H7 (cell line): ENCODE measurements at regions not wholly inside any gene's neighbourhood (a gene's known extent, or its start where the extent isn't known, plus 50 kb on each side); places are given as distances from the start of the nearest gene placed in this dataset.

ENCODE experiments used
- DNase-seq: peaks from one replicate; pipeline ENCODE4 v3.0.0; 2012
- H3K27me3 ChIP-seq: 2 replicates; pipeline ENCODE4 v1.6.0; 2011; ENCODE audit warnings: mild to moderate bottlenecking, low read length; ENCODE audit not compliant: control insufficient read depth, insufficient read depth
- H3K36me3 ChIP-seq: replicated peaks from 2 replicates; pipeline ENCODE4 v1.5.1; 2011; ENCODE audit warnings: low read length; ENCODE audit not compliant: control insufficient read depth, insufficient read depth
- H3K4me3 ChIP-seq: 2 replicates; pipeline ENCODE4 v1.5.1; 2011; ENCODE audit warnings: low read depth, mild to moderate bottlenecking, control low read depth, low read length, moderate library complexity; ENCODE audit not compliant: insufficient read depth

DNA sequence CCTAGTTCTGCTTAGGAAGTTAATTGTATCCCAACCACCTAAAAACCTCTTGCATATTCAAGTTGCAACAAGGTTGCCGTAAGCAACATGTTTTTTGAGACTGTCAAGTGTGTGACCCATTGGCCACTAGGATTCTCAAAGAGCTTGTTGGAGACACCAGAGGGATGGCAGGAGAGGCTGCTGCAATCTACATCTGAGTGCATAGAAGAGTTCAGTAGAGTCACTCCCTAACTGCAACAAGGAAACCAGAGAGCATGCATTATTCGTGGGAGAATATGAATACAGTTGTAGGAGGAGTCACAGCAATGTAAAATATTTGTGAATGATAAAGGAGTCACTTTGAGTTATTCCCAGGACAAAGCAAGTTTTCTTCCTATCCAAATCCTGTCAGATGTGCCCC is 538.6 kb downstream of the TNS3 start:
- H3K36me3 ChIP-seq, result no peaks in the 10 kb centered on the region
- DNase-seq, result no peak
- H3K4me3 ChIP-seq, result no peak overlapping the region
- peaks cover 8% of the 10 kb centered on the region; the same call in 1 of the 2 replicates for H3K27me3 ChIP-seq

DNA sequence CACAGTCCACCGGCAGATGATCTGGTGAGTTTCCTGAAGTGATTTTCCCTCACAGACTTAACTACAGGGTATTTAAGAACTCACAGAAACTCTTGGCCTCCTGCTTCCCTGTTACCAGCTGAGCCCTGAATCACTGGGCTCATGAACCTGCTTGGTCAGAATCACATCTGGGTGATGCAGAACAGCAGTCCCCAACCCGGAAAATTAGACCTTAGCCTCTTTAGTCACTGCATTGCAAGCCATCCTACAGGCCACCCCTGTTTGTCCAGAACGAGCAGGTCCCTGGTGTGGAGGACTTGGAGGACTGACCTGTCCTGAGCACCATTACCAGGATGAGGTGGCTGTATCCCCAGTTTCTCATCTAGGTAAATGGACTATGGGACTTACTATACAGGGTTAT is 539.2 kb downstream of the TNS3 start:
- Histone ChIP-seq H3K27me3 (peaks cover 8% of the 10 kb centered on the region; the same call in 1 of the 2 replicates), H3K36me3 (no peaks in the 10 kb centered on the region), H3K4me3 (no peak overlapping the region)
- no peak for DNase-seq

DNA sequence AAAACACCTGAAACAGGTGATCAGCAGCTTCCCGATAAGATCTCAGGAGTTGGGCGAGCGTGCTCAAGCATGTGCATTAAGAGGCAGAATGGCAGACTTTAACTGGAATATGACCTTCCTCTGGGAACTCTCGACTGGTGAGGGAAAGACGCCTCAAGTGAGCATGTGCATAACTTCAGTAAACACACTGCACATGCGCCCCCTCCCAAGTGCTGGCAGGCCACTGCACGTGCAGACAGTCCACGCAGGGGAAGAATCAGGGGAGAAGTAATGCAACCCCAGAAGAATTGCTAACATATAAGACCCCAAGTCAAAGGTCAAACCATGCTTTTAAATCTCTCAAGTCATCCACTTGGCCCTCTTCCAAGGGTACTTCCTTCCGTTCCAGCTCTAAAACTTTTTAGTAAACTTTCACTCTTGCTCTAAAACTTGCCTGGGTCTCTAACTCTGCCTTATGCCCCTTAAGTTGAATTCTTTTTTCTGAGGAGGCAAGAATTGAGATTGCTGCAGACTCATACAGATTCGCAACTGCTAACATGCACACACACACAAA is 541.0 kb downstream of the TNS3 start:
- H3K27me3 ChIP-seq, result peaks cover 8% of the 10 kb centered on the region; the same call in 1 of the 2 replicates

DNA sequence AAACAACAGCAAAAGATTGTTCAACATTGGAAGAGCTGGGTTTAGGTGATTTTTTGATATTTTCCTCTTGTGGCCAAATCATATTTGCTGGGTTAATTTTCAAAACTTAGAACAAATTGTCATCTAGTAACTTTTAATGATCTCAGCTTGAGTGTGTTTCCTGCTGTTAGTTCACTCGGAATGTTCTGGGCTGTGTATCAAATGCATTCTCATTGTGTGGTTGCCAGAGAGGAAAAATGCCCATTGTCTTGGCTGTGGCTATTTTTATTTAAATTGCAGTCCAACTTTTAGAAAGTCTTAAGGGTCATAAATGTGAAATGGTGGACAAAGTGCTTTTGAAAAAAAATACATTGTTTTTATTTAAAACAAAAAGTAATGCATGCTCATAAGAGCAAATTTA is 542.0 kb downstream of the TNS3 start:
- peaks cover 8% of the 10 kb centered on the region; the same call in 1 of the 2 replicates for H3K27me3 ChIP-seq
- DNase-seq, result no peak

More for the DNA sequence above, 541.0 kb downstream of the TNS3 start:
- H3K4me3 ChIP-seq, result no peak overlapping the region
- no peaks in the 10 kb centered on the region for H3K36me3 ChIP-seq
- no peak for DNase-seq

DNA sequence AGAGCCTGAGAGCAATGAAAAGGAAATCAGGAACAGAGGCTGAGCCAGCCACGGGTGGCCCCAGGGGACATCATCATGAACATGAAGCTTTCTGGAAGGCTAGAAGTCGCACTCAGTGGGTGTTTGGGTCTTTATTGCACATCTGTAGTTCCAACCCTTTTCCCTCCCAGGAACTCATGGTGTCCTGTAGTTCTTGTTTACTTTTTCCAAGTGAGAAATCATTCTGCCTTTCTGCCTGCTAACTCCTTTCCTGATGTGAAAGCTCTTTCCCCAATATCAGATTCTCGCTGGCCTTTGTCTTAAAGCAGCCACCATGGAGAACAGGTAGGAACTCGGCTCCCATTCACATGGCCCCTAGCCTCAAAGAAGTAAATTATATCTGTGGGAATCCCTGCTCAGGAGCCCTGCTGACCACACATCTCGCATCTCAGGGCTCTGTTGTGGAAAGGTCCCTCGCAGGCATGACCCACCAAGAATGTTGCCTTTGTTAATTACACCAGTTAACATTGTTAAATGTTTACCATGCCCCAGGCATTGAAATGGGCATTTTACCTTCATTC is 542.7 kb downstream of the TNS3 start:
- peaks cover 8% of the 10 kb centered on the region; the same call in 1 of the 2 replicates for H3K27me3 ChIP-seq
- no peaks in the 10 kb centered on the region for H3K36me3 ChIP-seq
- no peak overlapping the region for H3K4me3 ChIP-seq
- DNase-seq, result peak; percentile 18

More for the DNA sequence above, 542.0 kb downstream of the TNS3 start:
- no peaks in the 10 kb centered on the region for H3K36me3 ChIP-seq
- no peak overlapping the region for H3K4me3 ChIP-seq

DNA sequence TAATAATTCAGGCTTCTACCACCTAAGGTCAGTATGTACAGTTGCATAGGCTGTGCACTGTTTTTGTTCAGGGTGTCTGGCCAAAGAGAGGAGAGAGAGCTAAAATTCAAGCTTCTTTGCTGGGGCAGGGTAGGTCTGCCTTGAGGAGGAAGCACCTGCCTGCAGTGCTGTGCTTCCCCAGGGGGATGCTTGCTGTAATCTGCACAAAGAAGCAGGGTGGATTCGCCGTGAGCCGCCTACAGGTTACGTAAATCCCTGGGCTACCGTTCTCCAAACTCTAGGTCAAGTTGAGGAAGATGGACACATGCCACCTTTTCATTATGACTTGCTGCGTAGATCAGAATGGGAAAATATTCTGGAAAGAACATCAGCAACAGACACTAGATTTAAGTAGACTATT is 543.3 kb downstream of the TNS3 start:
- Histone ChIP-seq H3K36me3 (no peaks in the 10 kb centered on the region), H3K27me3 (peaks cover 8% of the 10 kb centered on the region; the same call in 1 of the 2 replicates), H3K4me3 (no peak overlapping the region)
- peak; percentile 31 for DNase-seq

DNA sequence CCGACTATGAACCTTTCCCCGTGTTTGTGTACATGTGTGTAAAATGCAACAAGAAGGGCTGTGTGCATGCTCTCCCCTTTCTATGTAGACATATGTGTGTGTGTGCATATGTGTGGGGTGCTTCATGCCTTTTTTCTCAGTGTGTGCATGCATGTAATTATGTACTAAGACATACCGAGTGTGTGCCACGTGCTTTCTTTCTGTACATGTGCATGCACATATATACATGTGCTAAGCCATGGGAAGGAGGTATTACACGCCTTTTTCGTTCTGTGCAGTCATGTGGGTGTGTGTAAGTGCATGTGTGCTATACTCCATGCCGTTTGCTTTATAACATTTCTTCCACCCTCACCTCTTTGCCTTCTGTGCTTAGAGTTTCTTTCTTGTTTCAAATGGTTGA is 544.3 kb downstream of the TNS3 start:
- Histone ChIP-seq H3K27me3 (peaks cover 4% of the 10 kb centered on the region; the same call in 1 of the 2 replicates), H3K4me3 (no peak overlapping the region), H3K36me3 (no peaks in the 10 kb centered on the region)
- DNase-seq, result no peak

DNA sequence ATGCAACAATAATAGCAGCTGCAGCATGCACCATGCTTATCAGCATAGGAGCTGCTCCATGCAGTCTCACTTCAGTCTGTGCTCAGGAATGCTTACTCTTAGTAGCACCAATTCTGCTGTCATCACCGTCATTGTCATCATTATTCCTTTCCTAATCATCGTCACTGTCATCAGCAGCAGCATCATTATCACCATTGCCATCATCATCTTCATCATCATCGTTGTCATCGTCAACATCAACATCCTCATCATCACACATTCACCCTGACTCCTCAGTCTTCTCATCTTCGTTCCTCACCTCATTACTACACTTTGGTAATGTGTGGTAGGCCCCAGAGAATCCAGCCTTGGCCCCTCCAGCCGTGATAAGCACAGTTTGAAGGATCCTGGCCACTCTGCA is 545.0 kb downstream of the TNS3 start:
- no peaks in the 10 kb centered on the region for H3K36me3 ChIP-seq
- no peaks in the 10 kb centered on the region; the same call in 1 of the 2 replicates for H3K27me3 ChIP-seq
- no peak overlapping the region for H3K4me3 ChIP-seq
- DNase-seq, result no peak

DNA sequence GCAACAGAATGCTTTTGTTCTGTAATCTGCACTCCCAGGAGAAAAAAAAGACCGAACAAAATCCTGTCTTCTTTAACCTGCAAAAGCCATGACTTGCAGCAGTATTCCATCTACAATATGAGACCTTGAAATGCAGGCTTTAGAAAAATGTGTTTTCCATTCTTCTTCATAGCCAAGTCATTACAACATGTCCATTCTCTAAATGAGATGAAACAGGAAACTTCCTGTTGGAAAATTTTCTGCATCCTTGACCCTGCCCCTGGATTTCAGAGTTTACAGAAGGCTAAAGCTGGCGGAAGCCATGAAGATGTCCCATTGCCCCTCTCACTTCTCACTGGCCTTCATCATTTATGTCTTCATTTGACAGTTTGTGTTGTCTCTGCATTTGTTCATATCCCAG is 546.4 kb downstream of the TNS3 start:
- DNase-seq, result no peak
- H3K36me3 ChIP-seq, result no peaks in the 10 kb centered on the region
- H3K4me3 ChIP-seq, result no peak overlapping the region
- no peaks in the 10 kb centered on the region; the same call in 1 of the 2 replicates for H3K27me3 ChIP-seq

DNA sequence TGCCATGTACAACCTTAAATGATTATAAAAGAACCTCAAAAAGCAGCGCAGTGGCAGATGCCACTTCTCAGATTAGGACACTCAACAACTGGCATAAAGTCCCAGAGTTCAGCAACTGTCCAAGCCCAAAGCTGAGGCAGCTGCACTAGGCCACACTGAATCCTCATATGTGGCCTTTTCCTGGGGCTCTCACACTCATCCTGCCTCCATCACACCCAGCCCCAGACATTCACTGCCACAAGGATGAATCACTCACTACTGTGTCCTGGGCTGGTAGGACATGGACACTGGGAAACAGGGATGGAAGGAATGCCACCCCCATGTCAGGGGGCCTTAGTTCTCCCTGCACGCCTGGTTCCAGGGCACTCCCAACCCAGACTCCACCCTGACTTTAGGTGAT is 547.7 kb downstream of the TNS3 start:
- no peaks in the 10 kb centered on the region; the same call in 1 of the 2 replicates for H3K27me3 ChIP-seq
- no peak for DNase-seq
- no peak overlapping the region for H3K4me3 ChIP-seq
- H3K36me3 ChIP-seq, result no peaks in the 10 kb centered on the region

DNA sequence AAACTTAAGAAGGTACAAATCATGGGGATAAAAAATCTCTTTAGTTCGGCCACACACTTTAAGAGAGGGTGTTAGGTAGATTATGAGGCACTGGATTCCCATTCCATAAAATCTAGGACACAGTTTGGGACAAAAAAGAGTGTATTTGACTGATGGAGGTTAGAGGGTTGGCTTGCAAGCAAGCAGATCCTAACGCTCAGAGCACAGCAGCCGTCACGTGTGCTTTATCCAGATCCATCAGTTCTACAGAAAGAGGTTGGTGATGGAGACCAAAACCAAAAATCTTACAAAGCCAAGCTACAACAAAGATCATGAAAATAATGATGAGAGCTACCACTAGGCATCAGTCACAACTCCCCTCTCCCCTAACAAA is 549.4 kb downstream of the TNS3 start:
- no peak for DNase-seq
- Histone ChIP-seq H3K4me3 (no peak overlapping the region), H3K27me3 (no peaks in the 10 kb centered on the region; the same call in 1 of the 2 replicates), H3K36me3 (no peaks in the 10 kb centered on the region)

DNA sequence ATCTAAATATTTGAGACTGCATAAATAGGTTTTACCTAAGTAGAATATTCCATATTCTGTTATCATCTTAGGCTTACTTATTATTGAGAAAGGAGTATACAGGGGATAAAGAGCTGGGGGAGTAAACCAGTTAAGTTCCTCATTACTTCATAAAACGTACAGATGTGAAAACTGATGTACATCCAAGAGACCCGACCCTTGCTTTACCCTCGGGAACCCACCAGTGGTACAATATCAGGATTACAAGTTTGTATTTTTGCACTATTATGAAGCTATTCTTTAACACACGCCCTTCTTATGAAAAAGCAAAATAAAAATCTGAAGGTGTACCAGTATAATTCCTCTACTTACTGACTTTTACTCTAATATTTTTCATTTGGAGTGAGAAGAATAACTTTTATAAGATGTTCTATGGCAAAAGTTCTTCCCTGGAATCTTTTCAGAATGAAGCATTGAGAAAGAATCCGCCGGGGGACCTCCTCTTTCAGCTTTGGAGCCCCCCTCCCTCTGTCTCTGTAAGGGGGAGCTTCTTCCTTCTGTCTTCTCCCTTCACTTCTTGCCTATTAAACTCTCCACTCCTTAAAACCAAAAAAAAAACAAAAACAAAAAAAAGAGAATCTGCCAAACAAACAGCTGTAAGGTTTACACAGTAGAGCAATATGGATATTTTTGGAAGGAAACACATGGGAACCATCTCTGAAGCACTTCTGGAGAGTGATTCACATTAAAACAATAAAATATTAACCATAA is 550.0 kb downstream of the TNS3 start:
- no peaks in the 10 kb centered on the region; the same call in 1 of the 2 replicates for H3K27me3 ChIP-seq
- DNase-seq, result no peak

DNA sequence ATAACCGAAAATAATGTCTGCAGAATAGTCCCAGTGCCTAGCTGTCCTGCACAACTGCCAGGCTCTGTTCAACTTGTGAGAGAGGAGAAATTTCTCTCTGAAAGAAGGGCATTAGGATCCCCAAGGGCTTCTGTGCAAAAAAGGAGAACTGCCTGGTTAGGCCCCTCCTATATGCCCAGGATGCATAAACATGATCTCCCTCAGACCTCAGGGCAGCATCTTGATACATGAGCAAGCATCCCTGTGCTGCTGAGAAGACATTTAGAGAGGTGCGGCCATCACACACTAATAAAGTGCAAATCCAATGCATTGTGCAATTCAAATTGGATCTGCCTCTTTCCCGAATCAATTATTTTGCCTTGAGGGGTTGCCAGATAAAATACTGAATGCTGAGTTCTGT is 553.6 kb downstream of the TNS3 start:
- H3K27me3 ChIP-seq, result no peaks in the 10 kb centered on the region
- H3K4me3 ChIP-seq, result no peak overlapping the region
- DNase-seq, result no peak
- H3K36me3 ChIP-seq, result no peaks in the 10 kb centered on the region

More for the DNA sequence above, 550.0 kb downstream of the TNS3 start:
- H3K4me3 ChIP-seq, result no peak overlapping the region
- H3K36me3 ChIP-seq, result no peaks in the 10 kb centered on the region

DNA sequence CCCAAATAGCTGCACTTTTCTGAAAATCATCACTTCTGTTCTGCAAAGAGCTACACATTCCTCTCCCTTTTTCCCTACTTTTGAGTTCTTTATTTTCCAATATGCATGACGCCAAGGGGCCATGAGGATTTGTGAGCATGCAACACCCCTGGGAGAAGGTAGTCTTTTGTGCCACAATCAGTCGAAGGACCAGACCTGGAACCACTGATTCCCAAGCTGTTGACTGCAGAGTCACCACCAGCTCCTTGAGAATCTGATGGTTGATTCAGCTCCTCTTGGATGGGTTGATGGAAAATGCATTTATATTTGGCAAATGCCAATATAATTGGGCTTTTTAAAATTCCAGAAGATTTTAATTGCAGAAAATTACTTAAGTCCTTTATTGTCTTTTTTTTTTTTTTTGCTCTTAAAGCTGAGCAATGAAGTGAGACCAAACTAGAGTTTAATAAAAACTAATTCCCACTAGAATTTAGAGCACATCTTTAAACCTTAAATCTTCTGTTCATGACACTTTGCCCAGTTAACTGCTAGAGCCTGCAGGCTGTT is 554.1 kb downstream of the TNS3 start:
- Histone ChIP-seq H3K36me3 (no peaks in the 10 kb centered on the region), H3K27me3 (no peaks in the 10 kb centered on the region), H3K4me3 (no peak overlapping the region)
- DNase-seq, result no peak
